ENCODE measurements at regions not wholly inside any gene's neighbourhood (a gene's known extent, or its start where the extent isn't known, plus 50 kb on each side); places are given as distances from the start of the nearest gene placed in this dataset.
"Not testable (repeated sequence)": the region's sequence is repeated elsewhere in the genome, so short reads cannot be mapped to it uniquely, and the experiment has no call there.

DNA sequence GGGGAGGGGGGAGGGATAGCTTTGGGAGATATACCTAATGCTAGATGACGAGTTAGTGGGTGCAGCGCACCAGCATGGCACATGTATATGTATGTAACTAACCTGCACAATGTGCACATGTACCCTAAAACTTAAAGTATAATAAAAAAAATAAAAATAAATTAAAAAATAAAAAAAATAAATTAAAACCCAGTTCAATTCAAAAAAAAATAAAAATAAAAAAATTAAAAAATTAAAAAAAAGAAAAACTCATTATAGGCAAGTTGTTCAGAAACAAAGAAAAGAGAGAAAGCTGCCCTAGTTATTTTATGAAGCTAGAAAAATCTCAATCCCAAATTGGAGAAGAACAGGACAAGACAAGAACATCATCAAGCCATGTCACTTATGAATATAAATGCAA is 147.5 kb upstream of the PRR20G start:
- not testable (repeated sequence) for TF ChIP-seq POLR2A, CTCF (IDR thresholded peaks at IDR 0.05)
